Ovary (tissue), 3 donors: ENCODE measurements at regions not wholly inside any gene's neighbourhood (a gene's known extent, or its start where the extent isn't known, plus 50 kb on each side); places are given as distances from the start of the nearest gene placed in this dataset.

Source experiments
- EP300 ChIP-seq: sonication (generic); formaldehyde crosslinking; IDR thresholded peaks from one replicate; pipeline ENCODE4 v1.6.1; 2017; ENCODE audit warnings: antibody characterized with exemption
- POLR2A ChIP-seq: fragments of 450-650 bp; IDR thresholded peaks from one replicate; pipeline ENCODE4 v1.6.1; 2017; ENCODE audit warnings: antibody characterized with exemption, mild to moderate bottlenecking, moderate library complexity
- TF ChIP-seq, protein P1 (sequence below), 3 donors: fragments of 450-650 bp in 2 of 3; fragments of 200-600 bp in 1 of 3; IDR thresholded peaks; one replicate each; pipeline versions ENCODE4 v1.5.1 to v1.8.0; 2016 to 2022; ENCODE audit warnings: antibody characterized with exemption in 3 of 3, mild to moderate bottlenecking in 1 of 3
- donor health status: DM: no; HTN: no; CAD: no.

DNA sequence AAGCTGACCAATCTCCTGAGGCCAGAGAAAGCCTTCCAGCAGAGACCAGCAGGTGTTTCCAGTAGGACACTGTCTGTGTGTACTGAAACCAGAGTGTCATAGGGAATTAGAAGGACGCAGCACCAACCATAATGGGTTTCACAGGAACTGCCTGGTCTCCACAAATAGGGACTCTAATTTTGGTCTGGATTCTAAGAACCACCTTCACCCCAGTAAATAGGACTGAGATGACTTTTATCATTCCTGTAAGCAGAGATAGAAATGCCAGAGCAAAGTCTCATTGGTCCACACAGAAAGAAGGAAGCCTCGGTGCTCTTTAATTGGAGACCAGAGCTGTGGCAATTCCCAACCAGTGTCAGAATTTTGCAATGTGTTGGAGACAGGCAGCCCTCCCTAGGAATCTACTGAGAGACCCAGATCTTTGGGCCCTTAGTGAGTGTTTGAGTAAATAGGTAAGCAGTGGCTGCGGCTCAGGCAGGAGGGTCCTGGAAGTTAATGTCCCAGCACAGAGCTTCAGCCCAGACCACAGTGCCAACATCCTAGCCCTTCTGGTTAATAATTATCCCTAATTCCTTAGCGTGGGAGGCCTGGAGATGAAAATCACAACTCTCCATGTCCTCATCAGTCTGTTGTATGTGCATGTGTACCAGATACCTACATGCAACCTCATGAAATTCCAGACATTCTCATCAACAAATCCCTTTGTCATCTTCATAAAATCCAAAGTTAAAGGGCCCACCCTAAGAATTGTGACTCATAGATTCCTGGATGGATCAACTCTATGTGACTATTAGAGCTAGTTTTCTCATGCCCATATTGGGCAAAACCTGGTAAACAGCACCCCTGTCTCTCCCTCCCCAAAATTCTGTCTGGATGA lies 81.2 kb downstream of the UNC5CL start:
- TF ChIP-seq, protein P1, sequence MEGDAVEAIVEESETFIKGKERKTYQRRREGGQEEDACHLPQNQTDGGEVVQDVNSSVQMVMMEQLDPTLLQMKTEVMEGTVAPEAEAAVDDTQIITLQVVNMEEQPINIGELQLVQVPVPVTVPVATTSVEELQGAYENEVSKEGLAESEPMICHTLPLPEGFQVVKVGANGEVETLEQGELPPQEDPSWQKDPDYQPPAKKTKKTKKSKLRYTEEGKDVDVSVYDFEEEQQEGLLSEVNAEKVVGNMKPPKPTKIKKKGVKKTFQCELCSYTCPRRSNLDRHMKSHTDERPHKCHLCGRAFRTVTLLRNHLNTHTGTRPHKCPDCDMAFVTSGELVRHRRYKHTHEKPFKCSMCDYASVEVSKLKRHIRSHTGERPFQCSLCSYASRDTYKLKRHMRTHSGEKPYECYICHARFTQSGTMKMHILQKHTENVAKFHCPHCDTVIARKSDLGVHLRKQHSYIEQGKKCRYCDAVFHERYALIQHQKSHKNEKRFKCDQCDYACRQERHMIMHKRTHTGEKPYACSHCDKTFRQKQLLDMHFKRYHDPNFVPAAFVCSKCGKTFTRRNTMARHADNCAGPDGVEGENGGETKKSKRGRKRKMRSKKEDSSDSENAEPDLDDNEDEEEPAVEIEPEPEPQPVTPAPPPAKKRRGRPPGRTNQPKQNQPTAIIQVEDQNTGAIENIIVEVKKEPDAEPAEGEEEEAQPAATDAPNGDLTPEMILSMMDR (IDR thresholded peaks at IDR 0.05), result no peak
- TF ChIP-seq EP300 (no peak), POLR2A (no peak)
